ENCODE measurements at regions not wholly inside any gene's neighbourhood (a gene's known extent, or its start where the extent isn't known, plus 50 kb on each side); places are given as distances from the start of the nearest gene placed in this dataset.

- ATAC-seq: no peak
- Histone ChIP-seq H3K4me1 (ENCODE audit: insufficient read depth, low read length) (peaks cover 7% of the 10 kb centered on the region; the same call in 1 of the 2 replicates), H3K36me3 (replicated peaks in 1 of 2; ENCODE audit: control insufficient read depth in 1 of 2, insufficient read depth in 2 of 2, low read length in 2 of 2) (no peaks in the 10 kb centered on the region), H4K20me1 (ENCODE audit: insufficient read depth, low read length) (no peaks in the 10 kb centered on the region), H3K27ac (ENCODE audit: extremely low read length, insufficient read depth, low read length) (no peak overlapping the region), H3K9me3 (ENCODE audit: low read length) (peaks cover 22% of the 10 kb centered on the region), H3K4me3 (replicated peaks in 1 of 3; ENCODE audit: insufficient read depth in 1 of 3, low read depth in 2 of 3, low read length in 3 of 3) (no peak overlapping the region), H3K79me2 (ENCODE audit: insufficient read depth, low read length) (no peaks in the 10 kb centered on the region), H2AFZ (ENCODE audit: low read length) (no peak overlapping the region), H3K4me2 (ENCODE audit: low read depth, low read length) (no peak overlapping the region), H3K27me3 (ENCODE audit: control insufficient read depth in 1 of 2, insufficient read depth in 2 of 2, low read length in 2 of 2) (no peaks in the 10 kb centered on the region), H3K9ac (ENCODE audit: insufficient read depth, low read depth, low read length) (no peak overlapping the region)
- no peak for DNase-seq (ENCODE audit: low spot score)
- ChIA-PET POLR2A (no interaction called here), CTCF (ENCODE audit: low intra/inter-chr PET ratio, low total read pairs) (no interaction called here)
- 13% methylated on average over 4 of the region's 4 CpGs for WGBS (ENCODE audit: low lambda C conversion rate)
- in situ Hi-C loops (cut with HindIII; ENCODE audit: extremely low pct_ligation_motif_present, low pct_unique_long_range_greater_than_20kb) (no loop called here), intact Hi-C loops (cut with micrococcal nuclease; ENCODE audit: unreplicated experiment) (no loop called here)
- no TSS peak for BruUV-seq (replicated peaks)
- FAIRE-seq: no peak
- no peak for TF ChIP-seq ZNF282 (IDR thresholded peaks at IDR 0.05; ENCODE audit: partially characterized antibody)
- TF ChIP-seq MED1 (CRISPR knock-in tag; IDR thresholded peaks at IDR 0.05): no peak
- no peak for TF ChIP-seq ZBTB4 (CRISPR knock-in tag; IDR thresholded peaks at IDR 0.05; ENCODE audit: borderline replicate concordance)
- TF ChIP-seq SOX5 (CRISPR knock-in tag; IDR thresholded peaks at IDR 0.05; ENCODE audit: borderline replicate concordance): no peak
- TF ChIP-seq HNF1A (IDR thresholded peaks at IDR 0.05; ENCODE audit: low read depth): no peak
- TF ChIP-seq HNF1A (CRISPR knock-in tag; IDR thresholded peaks at IDR 0.05; ENCODE audit: borderline replicate concordance): no peak
- TF ChIP-seq ZSCAN22 (CRISPR knock-in tag; IDR thresholded peaks at IDR 0.05): no peak
- TF ChIP-seq, protein P1, sequence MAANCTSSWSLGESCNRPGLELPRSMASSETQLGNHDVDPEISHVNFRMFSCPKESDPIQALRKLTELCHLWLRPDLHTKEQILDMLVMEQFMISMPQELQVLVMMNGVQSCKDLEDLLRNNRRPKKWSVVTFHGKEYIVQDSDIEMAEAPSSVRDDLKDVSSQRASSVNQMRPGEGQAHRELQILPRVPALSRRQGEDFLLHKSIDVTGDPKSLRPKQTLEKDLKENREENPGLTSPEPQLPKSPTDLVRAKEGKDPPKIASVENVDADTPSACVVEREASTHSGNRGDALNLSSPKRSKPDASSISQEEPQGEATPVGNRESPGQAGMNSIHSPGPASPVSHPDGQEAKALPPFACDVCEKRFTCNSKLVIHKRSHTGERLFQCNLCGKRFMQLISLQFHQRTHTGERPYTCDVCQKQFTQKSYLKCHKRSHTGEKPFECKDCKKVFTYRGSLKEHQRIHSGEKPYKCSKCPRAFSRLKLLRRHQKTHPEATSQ (CRISPR knock-in tag; IDR thresholded peaks at IDR 0.05; ENCODE audit: borderline replicate concordance): no peak
- no peak for TF ChIP-seq TMF1 (CRISPR knock-in tag; IDR thresholded peaks at IDR 0.05; ENCODE audit: low read depth)
- TF ChIP-seq ZC3H13 (CRISPR knock-in tag; IDR thresholded peaks at IDR 0.05): no peak
- TF ChIP-seq MZF1 (CRISPR knock-in tag; IDR thresholded peaks at IDR 0.05; ENCODE audit: borderline replicate concordance): no peak
- TF ChIP-seq, protein P2, sequence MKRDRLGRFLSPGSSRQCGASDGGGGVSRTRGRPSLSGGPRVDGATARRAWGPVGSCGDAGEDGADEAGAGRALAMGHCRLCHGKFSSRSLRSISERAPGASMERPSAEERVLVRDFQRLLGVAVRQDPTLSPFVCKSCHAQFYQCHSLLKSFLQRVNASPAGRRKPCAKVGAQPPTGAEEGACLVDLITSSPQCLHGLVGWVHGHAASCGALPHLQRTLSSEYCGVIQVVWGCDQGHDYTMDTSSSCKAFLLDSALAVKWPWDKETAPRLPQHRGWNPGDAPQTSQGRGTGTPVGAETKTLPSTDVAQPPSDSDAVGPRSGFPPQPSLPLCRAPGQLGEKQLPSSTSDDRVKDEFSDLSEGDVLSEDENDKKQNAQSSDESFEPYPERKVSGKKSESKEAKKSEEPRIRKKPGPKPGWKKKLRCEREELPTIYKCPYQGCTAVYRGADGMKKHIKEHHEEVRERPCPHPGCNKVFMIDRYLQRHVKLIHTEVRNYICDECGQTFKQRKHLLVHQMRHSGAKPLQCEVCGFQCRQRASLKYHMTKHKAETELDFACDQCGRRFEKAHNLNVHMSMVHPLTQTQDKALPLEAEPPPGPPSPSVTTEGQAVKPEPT (CRISPR knock-in tag; IDR thresholded peaks at IDR 0.05; ENCODE audit: low read depth): no peak
- TF ChIP-seq NONO (IDR thresholded peaks at IDR 0.05): no peak
- TF ChIP-seq NONO (CRISPR knock-in tag; conservative IDR thresholded peaks at IDR 0.05): no peak
These were observed 482.6 kb downstream of the DMAC1 start for GRCh38 chr9:7316967-7317366.

All from HepG2 (cell line).